GM12878 (cell line): ENCODE measurements at regions not wholly inside any gene's neighbourhood (a gene's known extent, or its start where the extent isn't known, plus 50 kb on each side); places are given as distances from the start of the nearest gene placed in this dataset.

Experiments used
- ATAC-seq: fragments of 200-7000 bp; cut with Tn5 transposase; 3 replicates; pipeline ENCODE4 v1.9.1; 2020; ENCODE audit warnings: mild to moderate bottlenecking, moderate library complexity
- BruUV-seq: library from RNA; stranded (reverse); fragments of 400-500 nt; replicated peaks from 2 replicates; lab custom pipeline; 2021; lab: Mats Ljungman, UMichigan
- CTCF ChIA-PET: fragments of 300-600 bp; sonication (Branson Sonifier 250); formaldehyde crosslinking; extraction: SDS; loops from one replicate; lab custom pipeline; 2021; ENCODE audit warnings: inconsistent platforms; lab: Yijun Ruan, JAX
- POLR2A ChIA-PET: fragments of 350-600 bp; formaldehyde crosslinking; extraction: SDS; loops from one replicate; lab custom pipeline; 2021; ENCODE audit warnings: inconsistent platforms; lab: Charles Lee
- RAD21 ChIA-PET: fragments of 300-600 bp; sonication (Branson Sonifier 250); formaldehyde crosslinking; loops from one replicate; lab custom pipeline; 2023; ENCODE audit warnings: antibody characterized with exemption; ENCODE audit not compliant: unreplicated experiment; lab: Charles Lee
- SMC1A ChIA-PET: fragments of 300-600 bp; sonication (Branson Sonifier 250); formaldehyde crosslinking; loops from one replicate; lab custom pipeline; 2023; ENCODE audit not compliant: unreplicated experiment, uncharacterized antibody; lab: Charles Lee
- DNase-seq: peaks from one replicate; pipeline ENCODE4 v3.0.0-alpha.2; 2011; ENCODE audit warnings: low read depth, low spot score
- FAIRE-seq: peaks from 3 replicates; lab custom pipeline; 2011; peaks lifted over from hg19 to GRCh38; lab: Jason Lieb, UNC
- H2AFZ ChIP-seq: 2 replicates; pipeline ENCODE4 v1.6.0; 2011; ENCODE audit warnings: low read depth, low read length, control low read depth; ENCODE audit not compliant: control insufficient read depth
- H3K27ac ChIP-seq: 2 replicates; pipeline ENCODE4 v1.5.1; 2011; ENCODE audit warnings: control low read depth; ENCODE audit not compliant: control insufficient read depth, insufficient read depth
- H3K27me3 ChIP-seq, 2 experiments: replicated peaks in 1 of 2; 2 replicates each; pipeline versions ENCODE4 v1.6.0 to v1.6.1; 2011; ENCODE audit warnings: low read length in 1 of 2; ENCODE audit not compliant: control insufficient read depth in 2 of 2, insufficient read depth in 2 of 2
- H3K36me3 ChIP-seq, 2 experiments: 2 replicates each; pipeline ENCODE4 v1.5.1; 2011; ENCODE audit warnings: low read length in 1 of 2; ENCODE audit not compliant: control insufficient read depth in 2 of 2, insufficient read depth in 2 of 2
- H3K4me1 ChIP-seq: 2 replicates; pipeline ENCODE4 v1.6.1; 2011; ENCODE audit warnings: mild to moderate bottlenecking, low read length, moderate library complexity, mixed read lengths; ENCODE audit not compliant: control insufficient read depth, insufficient read depth
- H3K4me2 ChIP-seq: 2 replicates; pipeline ENCODE4 v1.6.0; 2011; ENCODE audit warnings: control low read depth; ENCODE audit not compliant: control insufficient read depth, insufficient read depth
- H3K4me3 ChIP-seq: fragments of 200-600 bp; sonication (generic); 2 replicates; pipeline ENCODE4 v1.5.1; 2016
- H3K79me2 ChIP-seq: 2 replicates; pipeline ENCODE4 v1.6.0; 2011; ENCODE audit warnings: low read length; ENCODE audit not compliant: control insufficient read depth, insufficient read depth
- H3K9ac ChIP-seq: 2 replicates; pipeline ENCODE4 v1.8.0; 2011; ENCODE audit warnings: low read length, control low read depth, mixed read lengths; ENCODE audit not compliant: control insufficient read depth, insufficient read depth
- H3K9me3 ChIP-seq: replicated peaks from 3 replicates; pipeline ENCODE4 v1.5.1; 2011; ENCODE audit warnings: mild to moderate bottlenecking, low read length; ENCODE audit not compliant: control insufficient read depth, insufficient read depth
- H4K20me1 ChIP-seq: 2 replicates; pipeline ENCODE4 v1.6.0; 2011; ENCODE audit not compliant: control insufficient read depth, insufficient read depth
- EGR1 ChIP-seq, 2 experiments: IDR thresholded peaks; 1 replicate in 1 of 2; 2 replicates in 1 of 2; pipeline ENCODE4 v1.6.1; 2011 to 2012; ENCODE audit warnings: low read depth in 2 of 2, low read length in 2 of 2, borderline replicate concordance in 1 of 2, mild to moderate bottlenecking in 1 of 2, moderate library complexity in 1 of 2
- FOXK2 ChIP-seq: fragments of 450-650 bp; IDR thresholded peaks from 2 replicates; pipeline ENCODE4 v1.6.1; 2017; ENCODE audit warnings: mild to moderate bottlenecking, moderate library complexity
- MTA2 ChIP-seq: fragments of 450-650 bp; IDR thresholded peaks from 2 replicates; pipeline ENCODE4 v1.6.1; 2016; ENCODE audit warnings: low read depth, mild to moderate bottlenecking, moderate library complexity
- NFXL1 ChIP-seq: fragments of 450-650 bp; IDR thresholded peaks from 2 replicates; pipeline ENCODE4 v1.6.1; 2017; ENCODE audit warnings: antibody characterized with exemption, mild to moderate bottlenecking, borderline replicate concordance
- NR2C1 ChIP-seq: fragments of 450-650 bp; IDR thresholded peaks from 2 replicates; pipeline ENCODE4 v1.6.1; 2017; ENCODE audit warnings: antibody characterized with exemption, mild to moderate bottlenecking, moderate library complexity
- NR2C2 ChIP-seq: IDR thresholded peaks from 2 replicates; pipeline ENCODE4 v1.6.1; 2011; ENCODE audit warnings: borderline replicate concordance, low read depth; ENCODE audit not compliant: control insufficient read depth, insufficient read length
- POLR2A ChIP-seq: IDR thresholded peaks from 2 replicates; pipeline ENCODE4 v1.6.1; 2011; ENCODE audit warnings: low read depth, mild to moderate bottlenecking, low read length
- RB1 ChIP-seq: fragments of 450-650 bp; formaldehyde crosslinking; IDR thresholded peaks from 2 replicates; pipeline ENCODE4 v1.6.1; 2017; ENCODE audit warnings: mild to moderate bottlenecking, borderline replicate concordance
- TAF1 ChIP-seq: IDR thresholded peaks from 2 replicates; pipeline ENCODE4 v1.6.1; 2011; ENCODE audit warnings: mild to moderate bottlenecking, low read depth, low read length, borderline replicate concordance
- WRNIP1 ChIP-seq: IDR thresholded peaks from 2 replicates; pipeline ENCODE4 v1.6.1; 2011; ENCODE audit warnings: low read depth, low read length, improper control_type of control experiment, borderline replicate concordance
- WGBS: methylation state at CpG from one replicate; pipeline ENCODE4 v1.1.6; 2016; ENCODE audit warnings: low lambda C conversion rate; ENCODE audit not compliant: insufficient replicate concordance, insufficient coverage; ENCODE audit errors: missing lambda C conversion rate; 5-methylcytosine and 5-hydroxymethylcytosine counted together
- in situ Hi-C: fragments of 300-500 bp; cut with MboI; formaldehyde crosslinking; loops from 9 replicates; pipeline ENCODE4 v1.14.3; 2018; ENCODE audit warnings: mixed read lengths
- intact Hi-C: fragments of 100-400 bp; cut with micrococcal nuclease; formaldehyde crosslinking; loops from one replicate; pipeline ENCODE4 v1.14.2; 2022; ENCODE audit not compliant: unreplicated experiment
- TF ChIP-seq, protein P1 (sequence below): IDR thresholded peaks from 2 replicates; pipeline ENCODE4 v1.6.1; 2012; ENCODE audit warnings: mild to moderate bottlenecking, low read depth, low read length
- TF ChIP-seq, protein P2 (sequence below): fragments of 450-650 bp; IDR thresholded peaks from 2 replicates; pipeline ENCODE4 v1.6.1; 2017; ENCODE audit warnings: antibody characterized with exemption, mild to moderate bottlenecking, moderate library complexity
- TF ChIP-seq, protein P3 (sequence below), 3 experiments: IDR thresholded peaks in 2 of 3; conservative IDR thresholded peaks in 1 of 3; 2 replicates each; pipeline ENCODE4 v1.5.1; 2011; ENCODE audit warnings: low read depth in 3 of 3, low read length in 3 of 3, mild to moderate bottlenecking in 3 of 3, control low read depth in 2 of 3, moderate library complexity in 2 of 3, inconsistent platforms in 1 of 3, mixed read lengths in 1 of 3; ENCODE audit not compliant: control insufficient read depth in 2 of 3, insufficient read depth in 1 of 3; ENCODE audit errors: extremely low read depth in 1 of 3
- TF ChIP-seq, protein P4 (sequence below): IDR thresholded peaks from 2 replicates; pipeline ENCODE4 v1.6.1; 2012; ENCODE audit warnings: low read depth, low read length, improper control_type of control experiment

GRCh38 chr9:135253305-135254004 lies 166.0 kb downstream of the OLFM1 start:
- H3K4me2 ChIP-seq, result no peak overlapping the region
- in situ Hi-C loops (no loop called here), intact Hi-C loops (no loop called here)
- no peaks in the 10 kb centered on the region for H3K9me3 ChIP-seq
- CTCF ChIA-PET, result no interaction called here
- POLR2A ChIA-PET, result no interaction called here
- ATAC-seq (no peak), FAIRE-seq (no peak), DNase-seq (no peak)
- H3K79me2 ChIP-seq, result no peaks in the 10 kb centered on the region
- H3K9ac ChIP-seq, result no peak overlapping the region
- H3K27me3 ChIP-seq, result no peaks in the 10 kb centered on the region
- SMC1A ChIA-PET, result no interaction called here
- no TSS peak for BruUV-seq
- H3K27ac ChIP-seq, result no peak overlapping the region
- 15% methylated on average over 20 of the region's 31 CpGs for WGBS
- no peaks in the 10 kb centered on the region for H3K4me1 ChIP-seq
- TF ChIP-seq FOXK2 (no peak), MTA2 (no peak), WRNIP1 (no peak), NR2C1 (no peak), EGR1 (IDR thresholded peaks at IDR 0.05; ENCODE audit: borderline replicate concordance in 1 of 2, low read depth in 2 of 2, low read length in 2 of 2) (no peak), POLR2A (no peak), RB1 (no peak), NR2C2 (no peak), NFXL1 (no peak), TAF1 (no peak)
- TF ChIP-seq, protein P1, sequence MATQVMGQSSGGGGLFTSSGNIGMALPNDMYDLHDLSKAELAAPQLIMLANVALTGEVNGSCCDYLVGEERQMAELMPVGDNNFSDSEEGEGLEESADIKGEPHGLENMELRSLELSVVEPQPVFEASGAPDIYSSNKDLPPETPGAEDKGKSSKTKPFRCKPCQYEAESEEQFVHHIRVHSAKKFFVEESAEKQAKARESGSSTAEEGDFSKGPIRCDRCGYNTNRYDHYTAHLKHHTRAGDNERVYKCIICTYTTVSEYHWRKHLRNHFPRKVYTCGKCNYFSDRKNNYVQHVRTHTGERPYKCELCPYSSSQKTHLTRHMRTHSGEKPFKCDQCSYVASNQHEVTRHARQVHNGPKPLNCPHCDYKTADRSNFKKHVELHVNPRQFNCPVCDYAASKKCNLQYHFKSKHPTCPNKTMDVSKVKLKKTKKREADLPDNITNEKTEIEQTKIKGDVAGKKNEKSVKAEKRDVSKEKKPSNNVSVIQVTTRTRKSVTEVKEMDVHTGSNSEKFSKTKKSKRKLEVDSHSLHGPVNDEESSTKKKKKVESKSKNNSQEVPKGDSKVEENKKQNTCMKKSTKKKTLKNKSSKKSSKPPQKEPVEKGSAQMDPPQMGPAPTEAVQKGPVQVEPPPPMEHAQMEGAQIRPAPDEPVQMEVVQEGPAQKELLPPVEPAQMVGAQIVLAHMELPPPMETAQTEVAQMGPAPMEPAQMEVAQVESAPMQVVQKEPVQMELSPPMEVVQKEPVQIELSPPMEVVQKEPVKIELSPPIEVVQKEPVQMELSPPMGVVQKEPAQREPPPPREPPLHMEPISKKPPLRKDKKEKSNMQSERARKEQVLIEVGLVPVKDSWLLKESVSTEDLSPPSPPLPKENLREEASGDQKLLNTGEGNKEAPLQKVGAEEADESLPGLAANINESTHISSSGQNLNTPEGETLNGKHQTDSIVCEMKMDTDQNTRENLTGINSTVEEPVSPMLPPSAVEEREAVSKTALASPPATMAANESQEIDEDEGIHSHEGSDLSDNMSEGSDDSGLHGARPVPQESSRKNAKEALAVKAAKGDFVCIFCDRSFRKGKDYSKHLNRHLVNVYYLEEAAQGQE, result no peak
- TF ChIP-seq, protein P2, sequence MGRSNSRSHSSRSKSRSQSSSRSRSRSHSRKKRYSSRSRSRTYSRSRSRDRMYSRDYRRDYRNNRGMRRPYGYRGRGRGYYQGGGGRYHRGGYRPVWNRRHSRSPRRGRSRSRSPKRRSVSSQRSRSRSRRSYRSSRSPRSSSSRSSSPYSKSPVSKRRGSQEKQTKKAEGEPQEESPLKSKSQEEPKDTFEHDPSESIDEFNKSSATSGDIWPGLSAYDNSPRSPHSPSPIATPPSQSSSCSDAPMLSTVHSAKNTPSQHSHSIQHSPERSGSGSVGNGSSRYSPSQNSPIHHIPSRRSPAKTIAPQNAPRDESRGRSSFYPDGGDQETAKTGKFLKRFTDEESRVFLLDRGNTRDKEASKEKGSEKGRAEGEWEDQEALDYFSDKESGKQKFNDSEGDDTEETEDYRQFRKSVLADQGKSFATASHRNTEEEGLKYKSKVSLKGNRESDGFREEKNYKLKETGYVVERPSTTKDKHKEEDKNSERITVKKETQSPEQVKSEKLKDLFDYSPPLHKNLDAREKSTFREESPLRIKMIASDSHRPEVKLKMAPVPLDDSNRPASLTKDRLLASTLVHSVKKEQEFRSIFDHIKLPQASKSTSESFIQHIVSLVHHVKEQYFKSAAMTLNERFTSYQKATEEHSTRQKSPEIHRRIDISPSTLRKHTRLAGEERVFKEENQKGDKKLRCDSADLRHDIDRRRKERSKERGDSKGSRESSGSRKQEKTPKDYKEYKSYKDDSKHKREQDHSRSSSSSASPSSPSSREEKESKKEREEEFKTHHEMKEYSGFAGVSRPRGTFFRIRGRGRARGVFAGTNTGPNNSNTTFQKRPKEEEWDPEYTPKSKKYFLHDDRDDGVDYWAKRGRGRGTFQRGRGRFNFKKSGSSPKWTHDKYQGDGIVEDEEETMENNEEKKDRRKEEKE, result no peak
- TF ChIP-seq, protein P3, sequence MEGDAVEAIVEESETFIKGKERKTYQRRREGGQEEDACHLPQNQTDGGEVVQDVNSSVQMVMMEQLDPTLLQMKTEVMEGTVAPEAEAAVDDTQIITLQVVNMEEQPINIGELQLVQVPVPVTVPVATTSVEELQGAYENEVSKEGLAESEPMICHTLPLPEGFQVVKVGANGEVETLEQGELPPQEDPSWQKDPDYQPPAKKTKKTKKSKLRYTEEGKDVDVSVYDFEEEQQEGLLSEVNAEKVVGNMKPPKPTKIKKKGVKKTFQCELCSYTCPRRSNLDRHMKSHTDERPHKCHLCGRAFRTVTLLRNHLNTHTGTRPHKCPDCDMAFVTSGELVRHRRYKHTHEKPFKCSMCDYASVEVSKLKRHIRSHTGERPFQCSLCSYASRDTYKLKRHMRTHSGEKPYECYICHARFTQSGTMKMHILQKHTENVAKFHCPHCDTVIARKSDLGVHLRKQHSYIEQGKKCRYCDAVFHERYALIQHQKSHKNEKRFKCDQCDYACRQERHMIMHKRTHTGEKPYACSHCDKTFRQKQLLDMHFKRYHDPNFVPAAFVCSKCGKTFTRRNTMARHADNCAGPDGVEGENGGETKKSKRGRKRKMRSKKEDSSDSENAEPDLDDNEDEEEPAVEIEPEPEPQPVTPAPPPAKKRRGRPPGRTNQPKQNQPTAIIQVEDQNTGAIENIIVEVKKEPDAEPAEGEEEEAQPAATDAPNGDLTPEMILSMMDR (IDR thresholded peaks at IDR 0.05 in 2 of 3, conservative IDR thresholded peaks at IDR 0.05 in 1 of 3; ENCODE audit: control insufficient read depth in 2 of 3, extremely low read depth in 1 of 3, insufficient read depth in 1 of 3, low read depth in 3 of 3, low read length in 3 of 3), result no peak
- TF ChIP-seq, protein P4, sequence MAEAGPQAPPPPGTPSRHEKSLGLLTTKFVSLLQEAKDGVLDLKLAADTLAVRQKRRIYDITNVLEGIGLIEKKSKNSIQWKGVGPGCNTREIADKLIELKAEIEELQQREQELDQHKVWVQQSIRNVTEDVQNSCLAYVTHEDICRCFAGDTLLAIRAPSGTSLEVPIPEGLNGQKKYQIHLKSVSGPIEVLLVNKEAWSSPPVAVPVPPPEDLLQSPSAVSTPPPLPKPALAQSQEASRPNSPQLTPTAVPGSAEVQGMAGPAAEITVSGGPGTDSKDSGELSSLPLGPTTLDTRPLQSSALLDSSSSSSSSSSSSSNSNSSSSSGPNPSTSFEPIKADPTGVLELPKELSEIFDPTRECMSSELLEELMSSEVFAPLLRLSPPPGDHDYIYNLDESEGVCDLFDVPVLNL, result no peak
- H3K4me3 ChIP-seq, result no peak overlapping the region
- RAD21 ChIA-PET, result no interaction called here
- no peak overlapping the region for H2AFZ ChIP-seq
- H3K36me3 ChIP-seq, result no peaks in the 10 kb centered on the region
- no peaks in the 10 kb centered on the region for H4K20me1 ChIP-seq
